CD4-positive, alpha-beta T cell treated with Interferon gamma for 1 hour (primary cell): ENCODE measurements at regions not wholly inside any gene's neighbourhood (a gene's known extent, or its start where the extent isn't known, plus 50 kb on each side); places are given as distances from the start of the nearest gene placed in this dataset.
"Not testable (repeated sequence)": the region's sequence is repeated elsewhere in the genome, so short reads cannot be mapped to it uniquely, and the experiment has no call there.

Experiments
- DNase-seq: peaks from one replicate; pipeline ENCODE4 v3.0.0-alpha.2; 2020

- DNase-seq, result no peak
Observed at GRCh38 chr3:127412578-127413317, 124.9 kb upstream of the PRR20G start.

GRCh38 chr3:127411875-127412274, 124.0 kb upstream of the PRR20G start:
- not testable (repeated sequence) for DNase-seq

- DNase-seq, result no peak
Observed at GRCh38 chr3:127411083-127411727, 123.4 kb upstream of the PRR20G start.

- DNase-seq, result no peak
Observed at GRCh38 chr3:127410678-127411077, 122.8 kb upstream of the PRR20G start.

- no peak for DNase-seq
Observed at GRCh38 chr3:127410137-127410488, 122.3 kb upstream of the PRR20G start.

- no peak for DNase-seq
Observed at GRCh38 chr3:127409421-127410136, 121.7 kb upstream of the PRR20G start.

- DNase-seq, result no peak
Observed at GRCh38 chr3:127408684-127409420, 121.0 kb upstream of the PRR20G start.

- no peak for DNase-seq
Observed at GRCh38 chr3:127408022-127408683, 120.3 kb upstream of the PRR20G start.

- DNase-seq, result no peak
Observed at GRCh38 chr3:127407026-127407939, 119.4 kb upstream of the PRR20G start.

- DNase-seq, result no peak
Observed at GRCh38 chr3:127406309-127407025, 118.6 kb upstream of the PRR20G start.

GRCh38 chr3:127405791-127406190, 117.9 kb upstream of the PRR20G start:
- DNase-seq, result no peak

GRCh38 chr3:127405010-127405598, 117.3 kb upstream of the PRR20G start:
- DNase-seq, result no peak

- no peak for DNase-seq
Observed at GRCh38 chr3:127404221-127405009, 116.6 kb upstream of the PRR20G start.

- DNase-seq, result no peak
Observed at GRCh38 chr3:127403795-127404194, 115.9 kb upstream of the PRR20G start.

- DNase-seq, result no peak
Observed at GRCh38 chr3:127399154-127399553, 111.3 kb upstream of the PRR20G start.

GRCh38 chr3:127396473-127396872, 108.6 kb upstream of the PRR20G start:
- no peak for DNase-seq

- no peak for DNase-seq
Observed at GRCh38 chr3:127395663-127396355, 108.0 kb upstream of the PRR20G start.

GRCh38 chr3:127394984-127395662, 107.3 kb upstream of the PRR20G start:
- DNase-seq, result no peak
